HG03442 (cell line): ENCODE measurements at regions not wholly inside any gene's neighbourhood (a gene's known extent, or its start where the extent isn't known, plus 50 kb on each side); places are given as distances from the start of the nearest gene placed in this dataset.

Experiments used
- ATAC-seq: cut with Tn5 transposase; IDR thresholded peaks from one replicate; pipeline ENCODE4 v1.9.1; 2021; ENCODE audit warnings: mild to moderate bottlenecking, moderate library complexity; ENCODE audit not compliant: unreplicated experiment

- ATAC-seq, result no peak
Measured at GRCh38 chr4:95985791-95986550, 146.1 kb downstream of the PDHA2 start.

GRCh38 chr4:95987851-95988250 lies 148.0 kb downstream of the PDHA2 start:
- no peak for ATAC-seq

- ATAC-seq, result no peak
Measured at GRCh38 chr4:95998311-95998710, 158.4 kb downstream of the PDHA2 start.

GRCh38 chr4:96003951-96004740 lies 164.3 kb downstream of the PDHA2 start:
- no peak for ATAC-seq

GRCh38 chr4:96009427-96010119 lies 169.7 kb downstream of the PDHA2 start:
- ATAC-seq, result no peak

GRCh38 chr4:96012687-96013086 lies 172.8 kb downstream of the PDHA2 start:
- no peak for ATAC-seq

- ATAC-seq, result peak; percentile 88
Measured at GRCh38 chr4:96016634-96017299, 176.9 kb downstream of the PDHA2 start.

- ATAC-seq, result no peak
Measured at GRCh38 chr4:96025011-96025410, 185.1 kb downstream of the PDHA2 start.

GRCh38 chr4:96035727-96036126 lies 195.8 kb downstream of the PDHA2 start:
- ATAC-seq, result no peak

- no peak for ATAC-seq
Measured at GRCh38 chr4:96036781-96037180, 196.9 kb downstream of the PDHA2 start.

GRCh38 chr4:96037705-96038104 lies 197.8 kb downstream of the PDHA2 start:
- ATAC-seq, result no peak

- ATAC-seq, result no peak
Measured at GRCh38 chr4:96039217-96039616, 199.3 kb downstream of the PDHA2 start.

GRCh38 chr4:96039803-96040436 lies 200.0 kb downstream of the PDHA2 start:
- no peak for ATAC-seq

GRCh38 chr4:96044971-96045370 lies 205.1 kb downstream of the PDHA2 start:
- ATAC-seq, result no peak

GRCh38 chr4:96052827-96053226 lies 212.9 kb downstream of the PDHA2 start:
- no peak for ATAC-seq

GRCh38 chr4:96056346-96056934 lies 216.5 kb downstream of the PDHA2 start:
- no peak for ATAC-seq

- no peak for ATAC-seq
Measured at GRCh38 chr4:96063639-96064038, 223.7 kb downstream of the PDHA2 start.

GRCh38 chr4:96073461-96073860 lies 233.6 kb downstream of the PDHA2 start:
- no peak for ATAC-seq

GRCh38 chr4:96092151-96092705 lies 252.3 kb downstream of the PDHA2 start:
- no peak for ATAC-seq

- ATAC-seq, result no peak
Measured at GRCh38 chr4:96093057-96093456, 253.2 kb downstream of the PDHA2 start.
